GM13976 (cell line): ENCODE measurements at regions not wholly inside any gene's neighbourhood (a gene's known extent, or its start where the extent isn't known, plus 50 kb on each side); places are given as distances from the start of the nearest gene placed in this dataset.

Experiments
- DNase-seq: peaks from one replicate; pipeline ENCODE4 v3.0.0; 2012; ENCODE audit warnings: low spot score
- CTCF ChIP-seq: IDR thresholded peaks from 2 replicates; pipeline ENCODE4 v1.5.1; 2012; ENCODE audit warnings: borderline replicate concordance, mild to moderate bottlenecking; ENCODE audit not compliant: insufficient read depth; ENCODE audit errors: extremely low read depth, missing control alignments, control extremely low read depth
- in situ Hi-C: fragments of 300-500 bp; cut with MboI; formaldehyde crosslinking; loops from one replicate; pipeline ENCODE4 v1.12.0; 2022; ENCODE audit warnings: low sequenced_read_pairs, mixed read lengths, inconsistent platforms; ENCODE audit not compliant: unreplicated experiment

- DNase-seq, result no peak
Measured at GRCh38 chr2:6355886-6356761, 509.6 kb downstream of the CMPK2 start.

GRCh38 chr2:6358546-6358945 lies 507.2 kb downstream of the CMPK2 start:
- in situ Hi-C loops, result no loop called here
- DNase-seq, result no peak
- no peak for TF ChIP-seq CTCF

More at GRCh38 chr2:6355886-6356761, 509.6 kb downstream of the CMPK2 start:
- no peak for TF ChIP-seq CTCF
- in situ Hi-C loops, result no loop called here

- in situ Hi-C loops, result no loop called here
- DNase-seq, result no peak
- no peak for TF ChIP-seq CTCF
Measured at GRCh38 chr2:6358985-6359384, 506.7 kb downstream of the CMPK2 start.

- TF ChIP-seq CTCF, result no peak
Measured at GRCh38 chr2:6359964-6360363, 505.7 kb downstream of the CMPK2 start.

GRCh38 chr2:6362671-6363450 lies 502.8 kb downstream of the CMPK2 start:
- no peak for DNase-seq
- no peak for TF ChIP-seq CTCF
- in situ Hi-C loops, result no loop called here

More at GRCh38 chr2:6359964-6360363, 505.7 kb downstream of the CMPK2 start:
- in situ Hi-C loops, result no loop called here
- DNase-seq, result no peak

GRCh38 chr2:6368281-6368680 lies 497.4 kb downstream of the CMPK2 start:
- in situ Hi-C loops, result no loop called here
- no peak for DNase-seq
- no peak for TF ChIP-seq CTCF
